NCI-H2196 (cell line): ENCODE measurements at regions not wholly inside any gene's neighbourhood (a gene's known extent, or its start where the extent isn't known, plus 50 kb on each side); places are given as distances from the start of the nearest gene placed in this dataset.

Source experiments
- DNase-seq: peaks from one replicate; lab custom pipeline; 2025; ENCODE audit not compliant: unreplicated experiment; lab: John Stamatoyannopoulos, UW

GRCh38 chr12:89975574-89975973, 266.9 kb upstream of the ATP2B1 start:
- DNase-seq, result no peak

GRCh38 chr12:89971880-89972279, 263.2 kb upstream of the ATP2B1 start:
- DNase-seq, result no peak

- DNase-seq, result no peak
Observed at GRCh38 chr12:89970722-89971121, 262.1 kb upstream of the ATP2B1 start.

GRCh38 chr12:89969093-89969492, 260.5 kb upstream of the ATP2B1 start:
- DNase-seq, result no peak

GRCh38 chr12:89968151-89968700, 259.6 kb upstream of the ATP2B1 start:
- no peak for DNase-seq

- no peak for DNase-seq
Observed at GRCh38 chr12:89966495-89967240, 258.0 kb upstream of the ATP2B1 start.

GRCh38 chr12:89965993-89966392, 257.4 kb upstream of the ATP2B1 start:
- no peak for DNase-seq

- no peak for DNase-seq
Observed at GRCh38 chr12:89962648-89963047, 254.0 kb upstream of the ATP2B1 start.

- DNase-seq, result no peak
Observed at GRCh38 chr12:89960607-89961394, 252.2 kb upstream of the ATP2B1 start.

GRCh38 chr12:89960011-89960507, 251.4 kb upstream of the ATP2B1 start:
- no peak for DNase-seq

- DNase-seq, result no peak
Observed at GRCh38 chr12:89959179-89959578, 250.5 kb upstream of the ATP2B1 start.

- DNase-seq, result no peak
Observed at GRCh38 chr12:89954259-89954658, 245.6 kb upstream of the ATP2B1 start.

- DNase-seq, result no peak
Observed at GRCh38 chr12:89951694-89952060, 243.0 kb upstream of the ATP2B1 start.

GRCh38 chr12:89951050-89951693, 242.5 kb upstream of the ATP2B1 start:
- DNase-seq, result no peak

- DNase-seq, result no peak
Observed at GRCh38 chr12:89950421-89950820, 241.8 kb upstream of the ATP2B1 start.

- DNase-seq, result no peak
Observed at GRCh38 chr12:89949457-89950195, 241.0 kb upstream of the ATP2B1 start.

GRCh38 chr12:89948271-89949175, 239.9 kb upstream of the ATP2B1 start:
- no peak for DNase-seq

GRCh38 chr12:89947437-89948270, 239.0 kb upstream of the ATP2B1 start:
- DNase-seq, result no peak
